ENCODE measurements at regions not wholly inside any gene's neighbourhood (a gene's known extent, or its start where the extent isn't known, plus 50 kb on each side); places are given as distances from the start of the nearest gene placed in this dataset.

DNA sequence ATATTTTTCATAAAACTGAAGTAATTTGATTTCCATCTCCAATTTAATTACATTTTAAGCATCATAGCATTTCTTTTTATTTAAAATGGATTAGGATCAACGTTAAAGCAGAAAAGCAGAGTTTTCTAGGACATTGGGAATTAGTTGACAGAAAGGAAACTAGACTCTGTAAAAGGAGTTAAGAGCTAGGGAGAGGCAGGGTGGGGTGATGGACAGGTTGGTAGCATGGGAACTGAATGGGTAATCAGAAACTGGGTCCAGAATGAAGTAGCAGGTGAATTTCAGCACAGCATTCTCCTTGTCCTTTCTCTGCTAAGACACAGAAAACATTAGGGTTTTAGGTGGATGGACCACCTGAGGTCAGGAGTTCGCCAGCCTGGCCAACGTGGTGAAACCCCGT, 97.6 kb downstream of the ANAPC4 start:
- H3K4me1 ChIP-seq (replicated peaks) = no peaks in the 10 kb centered on the region
- WGBS = 86% methylated on average over 4 of the region's 4 CpGs
- H3K27ac ChIP-seq = no peak overlapping the region

DNA sequence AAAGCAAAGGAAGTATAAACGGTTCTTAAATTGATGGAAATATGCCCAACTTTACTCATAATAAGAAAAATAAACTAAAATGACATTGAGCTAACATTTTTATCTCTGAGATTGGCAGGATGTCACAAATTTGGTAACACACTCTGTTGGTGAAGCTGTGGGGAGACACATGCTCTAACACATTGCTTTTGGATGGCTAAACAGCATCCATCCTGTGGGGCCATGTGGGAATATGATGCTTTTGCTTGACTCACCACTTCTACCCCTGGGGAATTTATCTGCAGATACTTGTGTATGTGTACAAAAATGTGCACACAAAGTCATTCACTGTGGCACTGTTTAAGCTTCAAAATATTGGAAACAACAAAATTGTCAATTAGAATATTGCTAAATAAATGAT, 100.2 kb downstream of the ANAPC4 start:
- no peak for TF ChIP-seq POLR2A (IDR thresholded peaks at IDR 0.05)
- TF ChIP-seq, protein P1, sequence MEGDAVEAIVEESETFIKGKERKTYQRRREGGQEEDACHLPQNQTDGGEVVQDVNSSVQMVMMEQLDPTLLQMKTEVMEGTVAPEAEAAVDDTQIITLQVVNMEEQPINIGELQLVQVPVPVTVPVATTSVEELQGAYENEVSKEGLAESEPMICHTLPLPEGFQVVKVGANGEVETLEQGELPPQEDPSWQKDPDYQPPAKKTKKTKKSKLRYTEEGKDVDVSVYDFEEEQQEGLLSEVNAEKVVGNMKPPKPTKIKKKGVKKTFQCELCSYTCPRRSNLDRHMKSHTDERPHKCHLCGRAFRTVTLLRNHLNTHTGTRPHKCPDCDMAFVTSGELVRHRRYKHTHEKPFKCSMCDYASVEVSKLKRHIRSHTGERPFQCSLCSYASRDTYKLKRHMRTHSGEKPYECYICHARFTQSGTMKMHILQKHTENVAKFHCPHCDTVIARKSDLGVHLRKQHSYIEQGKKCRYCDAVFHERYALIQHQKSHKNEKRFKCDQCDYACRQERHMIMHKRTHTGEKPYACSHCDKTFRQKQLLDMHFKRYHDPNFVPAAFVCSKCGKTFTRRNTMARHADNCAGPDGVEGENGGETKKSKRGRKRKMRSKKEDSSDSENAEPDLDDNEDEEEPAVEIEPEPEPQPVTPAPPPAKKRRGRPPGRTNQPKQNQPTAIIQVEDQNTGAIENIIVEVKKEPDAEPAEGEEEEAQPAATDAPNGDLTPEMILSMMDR (IDR thresholded peaks at IDR 0.05) = no peak
- TF ChIP-seq POLR2AphosphoS5 (IDR thresholded peaks at IDR 0.05) = no peak
- Histone ChIP-seq H3K4me1 (replicated peaks) (no peaks in the 10 kb centered on the region), H3K4me3 (no peak overlapping the region), H3K36me3 (no peaks in the 10 kb centered on the region), H3K27me3 (replicated peaks; ENCODE audit: insufficient read depth) (no peaks in the 10 kb centered on the region), H3K9me3 (no peaks in the 10 kb centered on the region), H3K27ac (no peak overlapping the region)
- WGBS = 25% methylated on average over 1 of the region's 1 CpG
- intact Hi-C loops (cut with DNase I) = no loop called here
- DNase-seq (ENCODE audit: low spot score) = no peak

More for the DNA sequence above, 97.6 kb downstream of the ANAPC4 start:
- H3K27me3 ChIP-seq (replicated peaks; ENCODE audit: insufficient read depth) = no peaks in the 10 kb centered on the region
- H3K36me3 ChIP-seq = no peaks in the 10 kb centered on the region
- intact Hi-C loops (cut with DNase I) = no loop called here
- no peak overlapping the region for H3K4me3 ChIP-seq
- DNase-seq (ENCODE audit: low spot score) = no peak
- TF ChIP-seq POLR2AphosphoS5 (IDR thresholded peaks at IDR 0.05) (no peak), POLR2A (IDR thresholded peaks at IDR 0.05) (no peak)
- TF ChIP-seq, protein P1 (IDR thresholded peaks at IDR 0.05) = no peak
- no peaks in the 10 kb centered on the region for H3K9me3 ChIP-seq

DNA sequence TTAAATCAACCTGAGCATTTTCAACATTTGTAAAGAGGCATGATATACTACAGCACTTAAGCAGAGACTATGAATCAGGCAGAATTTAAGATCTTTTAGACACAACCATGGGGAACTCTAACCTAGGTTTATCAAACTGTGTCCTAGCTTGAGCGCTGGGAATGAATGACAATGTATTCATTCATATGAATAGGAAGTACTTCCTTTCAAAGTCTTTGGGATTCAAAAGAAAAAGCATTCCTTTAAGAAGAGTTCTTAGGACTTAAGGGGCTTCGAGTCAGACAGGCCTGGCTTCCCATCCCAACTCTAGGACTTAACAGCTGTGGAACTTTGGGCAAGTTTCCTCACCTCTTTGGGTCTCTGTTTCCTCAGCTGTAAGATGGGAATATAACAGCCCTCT, 104.6 kb downstream of the ANAPC4 start:
- H3K4me3 ChIP-seq = no peak overlapping the region
- intact Hi-C loops (cut with DNase I) = no loop called here
- H3K4me1 ChIP-seq (replicated peaks) = no peaks in the 10 kb centered on the region
- no peak overlapping the region for H3K27ac ChIP-seq
- TF ChIP-seq, protein P1 (IDR thresholded peaks at IDR 0.05) = no peak
- TF ChIP-seq POLR2A (IDR thresholded peaks at IDR 0.05) (no peak), POLR2AphosphoS5 (IDR thresholded peaks at IDR 0.05) (no peak)
- no peaks in the 10 kb centered on the region for H3K36me3 ChIP-seq
- H3K27me3 ChIP-seq (replicated peaks; ENCODE audit: insufficient read depth) = no peaks in the 10 kb centered on the region
- DNase-seq (ENCODE audit: low spot score) = no peak
- no peaks in the 10 kb centered on the region for H3K9me3 ChIP-seq
- 70% methylated on average over 2 of the region's 2 CpGs for WGBS

DNA sequence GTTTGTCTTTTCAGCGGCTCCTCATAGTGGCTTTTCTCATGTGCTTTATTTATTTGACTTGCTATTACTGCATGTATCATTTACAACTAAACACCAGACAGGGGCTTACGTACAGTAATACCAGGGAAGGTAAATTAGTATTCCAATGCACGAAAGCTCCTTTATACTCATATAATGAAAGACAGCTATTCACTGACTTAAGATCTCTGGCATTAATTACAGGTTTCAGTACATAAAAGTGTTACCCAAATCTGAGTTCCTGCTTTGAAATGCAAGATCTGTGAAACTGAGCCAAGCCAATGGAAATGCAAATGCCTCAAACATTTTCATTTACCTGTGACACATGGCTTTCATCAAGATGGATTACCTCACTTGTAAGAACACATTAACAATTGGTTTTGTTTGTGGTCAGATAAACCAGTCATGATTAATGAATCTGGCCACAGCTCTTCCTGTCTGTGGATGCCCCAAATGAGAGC, 107.2 kb downstream of the ANAPC4 start:
- intact Hi-C loops (cut with DNase I) = no loop called here
- 24% methylated on average over 3 of the region's 3 CpGs for WGBS
- H3K4me3 ChIP-seq = no peak overlapping the region
- H3K27me3 ChIP-seq (replicated peaks; ENCODE audit: insufficient read depth) = no peaks in the 10 kb centered on the region
- no peak overlapping the region for H3K27ac ChIP-seq
- TF ChIP-seq POLR2AphosphoS5 (IDR thresholded peaks at IDR 0.05) (no peak), POLR2A (IDR thresholded peaks at IDR 0.05) (no peak)
- TF ChIP-seq, protein P1 (IDR thresholded peaks at IDR 0.05) = no peak
- DNase-seq (ENCODE audit: low spot score) = no peak
- no peaks in the 10 kb centered on the region for H3K4me1 ChIP-seq (replicated peaks)
- H3K9me3 ChIP-seq = no peaks in the 10 kb centered on the region
- H3K36me3 ChIP-seq = no peaks in the 10 kb centered on the region

DNA sequence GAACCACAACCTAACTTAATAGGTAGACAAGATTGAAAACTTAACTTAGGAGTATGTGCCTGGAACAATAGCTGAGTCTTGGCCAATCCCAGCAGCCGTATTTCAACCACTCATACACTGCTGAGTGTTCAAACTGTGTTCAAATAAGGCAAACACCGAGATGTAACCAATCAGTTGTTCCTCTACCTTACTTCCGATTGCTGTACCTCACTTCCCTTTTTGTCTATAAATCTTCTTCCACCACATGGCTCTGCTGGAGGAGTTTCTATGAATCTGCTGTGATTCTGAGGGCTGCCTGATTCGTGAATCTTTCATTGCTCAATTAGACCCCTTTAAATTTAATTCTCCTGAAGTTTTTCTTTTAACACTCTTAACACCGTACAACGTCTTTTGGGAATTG, 108.0 kb downstream of the ANAPC4 start:
- intact Hi-C loops (cut with DNase I) = no loop called here
- H3K4me3 ChIP-seq = no peak overlapping the region
- no peak for DNase-seq (ENCODE audit: low spot score)

More for the DNA sequence above, 108.0 kb downstream of the ANAPC4 start:
- Histone ChIP-seq H3K27me3 (replicated peaks; ENCODE audit: insufficient read depth) (no peaks in the 10 kb centered on the region), H3K4me1 (replicated peaks) (no peaks in the 10 kb centered on the region), H3K36me3 (no peaks in the 10 kb centered on the region), H3K27ac (no peak overlapping the region), H3K9me3 (no peaks in the 10 kb centered on the region)
- 69% methylated on average over 6 of the region's 6 CpGs for WGBS
- TF ChIP-seq POLR2AphosphoS5 (IDR thresholded peaks at IDR 0.05) (no peak), POLR2A (IDR thresholded peaks at IDR 0.05) (no peak)
- TF ChIP-seq, protein P1 (IDR thresholded peaks at IDR 0.05) = no peak
